GM19438 (cell line): ENCODE measurements at regions not wholly inside any gene's neighbourhood (a gene's known extent, or its start where the extent isn't known, plus 50 kb on each side); places are given as distances from the start of the nearest gene placed in this dataset.

Source experiments
- ATAC-seq: cut with Tn5 transposase; IDR thresholded peaks from one replicate; pipeline ENCODE4 v1.9.1; 2021; ENCODE audit warnings: low read depth; ENCODE audit not compliant: unreplicated experiment

- no peak for ATAC-seq
Measured at GRCh38 chr10:107924458-107924857, 760.0 kb upstream of the SORCS1 start.

- no peak for ATAC-seq
Measured at GRCh38 chr10:107919626-107920235, 755.2 kb upstream of the SORCS1 start.

- ATAC-seq, result no peak
Measured at GRCh38 chr10:107918171-107918570, 753.7 kb upstream of the SORCS1 start.

GRCh38 chr10:107915215-107915610 lies 750.7 kb upstream of the SORCS1 start:
- no peak for ATAC-seq

GRCh38 chr10:107914450-107915214 lies 750.1 kb upstream of the SORCS1 start:
- ATAC-seq, result no peak

- ATAC-seq, result no peak
Measured at GRCh38 chr10:107913317-107914294, 749.1 kb upstream of the SORCS1 start.

- ATAC-seq, result no peak
Measured at GRCh38 chr10:107901076-107901475, 736.6 kb upstream of the SORCS1 start.

- no peak for ATAC-seq
Measured at GRCh38 chr10:107900131-107900530, 735.6 kb upstream of the SORCS1 start.

- ATAC-seq, result no peak
Measured at GRCh38 chr10:107899502-107900062, 735.1 kb upstream of the SORCS1 start.

GRCh38 chr10:107899075-107899474 lies 734.6 kb upstream of the SORCS1 start:
- no peak for ATAC-seq

GRCh38 chr10:107898392-107898791 lies 733.9 kb upstream of the SORCS1 start:
- no peak for ATAC-seq

GRCh38 chr10:107894516-107894915 lies 730.0 kb upstream of the SORCS1 start:
- ATAC-seq, result no peak

- ATAC-seq, result no peak
Measured at GRCh38 chr10:107889105-107889504, 724.6 kb upstream of the SORCS1 start.

- ATAC-seq, result no peak
Measured at GRCh38 chr10:107880185-107880584, 715.7 kb upstream of the SORCS1 start.

- no peak for ATAC-seq
Measured at GRCh38 chr10:107873007-107873406, 708.5 kb upstream of the SORCS1 start.

GRCh38 chr10:107865691-107866090 lies 701.2 kb upstream of the SORCS1 start:
- ATAC-seq, result no peak

- no peak for ATAC-seq
Measured at GRCh38 chr10:107859065-107859464, 694.6 kb upstream of the SORCS1 start.

GRCh38 chr10:107856047-107856315 lies 691.5 kb upstream of the SORCS1 start:
- no peak for ATAC-seq

GRCh38 chr10:107855301-107856046 lies 691.0 kb upstream of the SORCS1 start:
- ATAC-seq, result no peak

GRCh38 chr10:107848726-107849360 lies 684.3 kb upstream of the SORCS1 start:
- ATAC-seq, result no peak
